ENCODE measurements at regions not wholly inside any gene's neighbourhood (a gene's known extent, or its start where the extent isn't known, plus 50 kb on each side); places are given as distances from the start of the nearest gene placed in this dataset.

GRCh38 chr14:47966076-47966810 is 290.8 kb upstream of the MDGA2 start:
- TF ChIP-seq CTCF (IDR thresholded peaks at IDR 0.05) (no peak), POLR2AphosphoS5 (IDR thresholded peaks at IDR 0.05) (no peak)

All from upper lobe of left lung (tissue), 4 donors.